ENCODE measurements at regions not wholly inside any gene's neighbourhood (a gene's known extent, or its start where the extent isn't known, plus 50 kb on each side); places are given as distances from the start of the nearest gene placed in this dataset.

GRCh38 chr6:122315842-122316241 is 83.6 kb upstream of the HSF2 start:
- TF ChIP-seq, protein P1, sequence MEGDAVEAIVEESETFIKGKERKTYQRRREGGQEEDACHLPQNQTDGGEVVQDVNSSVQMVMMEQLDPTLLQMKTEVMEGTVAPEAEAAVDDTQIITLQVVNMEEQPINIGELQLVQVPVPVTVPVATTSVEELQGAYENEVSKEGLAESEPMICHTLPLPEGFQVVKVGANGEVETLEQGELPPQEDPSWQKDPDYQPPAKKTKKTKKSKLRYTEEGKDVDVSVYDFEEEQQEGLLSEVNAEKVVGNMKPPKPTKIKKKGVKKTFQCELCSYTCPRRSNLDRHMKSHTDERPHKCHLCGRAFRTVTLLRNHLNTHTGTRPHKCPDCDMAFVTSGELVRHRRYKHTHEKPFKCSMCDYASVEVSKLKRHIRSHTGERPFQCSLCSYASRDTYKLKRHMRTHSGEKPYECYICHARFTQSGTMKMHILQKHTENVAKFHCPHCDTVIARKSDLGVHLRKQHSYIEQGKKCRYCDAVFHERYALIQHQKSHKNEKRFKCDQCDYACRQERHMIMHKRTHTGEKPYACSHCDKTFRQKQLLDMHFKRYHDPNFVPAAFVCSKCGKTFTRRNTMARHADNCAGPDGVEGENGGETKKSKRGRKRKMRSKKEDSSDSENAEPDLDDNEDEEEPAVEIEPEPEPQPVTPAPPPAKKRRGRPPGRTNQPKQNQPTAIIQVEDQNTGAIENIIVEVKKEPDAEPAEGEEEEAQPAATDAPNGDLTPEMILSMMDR (IDR thresholded peaks at IDR 0.05): no peak
- no peak for TF ChIP-seq EP300 (IDR thresholded peaks at IDR 0.05)
- TF ChIP-seq POLR2A (IDR thresholded peaks at IDR 0.05): no peak

Data from ovary (tissue), 3 donors.